ENCODE measurements at regions not wholly inside any gene's neighbourhood (a gene's known extent, or its start where the extent isn't known, plus 50 kb on each side); places are given as distances from the start of the nearest gene placed in this dataset.

DNA sequence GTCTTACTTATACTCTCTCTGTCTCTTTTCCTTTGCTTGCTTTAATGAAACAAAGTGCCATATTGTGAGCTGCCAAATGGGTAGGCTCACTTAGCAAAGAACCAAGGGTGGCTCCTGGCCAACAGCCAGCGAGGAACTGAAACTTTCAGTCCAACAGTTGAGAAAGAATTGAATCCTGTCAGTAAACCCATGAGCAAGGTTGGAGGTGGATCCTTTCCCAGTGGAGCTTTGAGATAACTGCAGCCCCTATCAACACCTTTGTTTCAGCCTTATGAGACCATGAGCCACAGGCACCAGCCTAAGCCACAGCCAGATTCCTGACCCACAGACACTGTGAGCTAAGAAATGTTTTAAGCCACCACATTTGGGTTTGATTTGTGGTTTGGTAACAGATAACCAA, 362.2 kb downstream of the PDGFC start:
- Histone ChIP-seq H2AFZ (ENCODE audit: low read depth, low read length, poor library complexity, severe bottlenecking) (no peak overlapping the region), H3K4me1 (ENCODE audit: control insufficient read depth in 1 of 2, insufficient read depth in 2 of 2, low read length in 2 of 2) (peaks cover 0 to 6% of the 10 kb centered on the region in 2 experiments; a peak in 1 of 4 replicates), H3K9ac (ENCODE audit: low read length) (no peak overlapping the region), H3K4me2 (ENCODE audit: low read length) (no peak overlapping the region), H3K9me3 (ENCODE audit: control insufficient read depth in 1 of 2, insufficient read depth in 1 of 2, low read depth in 1 of 2, low read length in 2 of 2) (no peaks in the 10 kb centered on the region), H3K27ac (ENCODE audit: low read depth, low read length) (no peak overlapping the region), H4K20me1 (ENCODE audit: insufficient read depth) (no peaks in the 10 kb centered on the region), H3K79me2 (ENCODE audit: insufficient read depth, low read length) (no peaks in the 10 kb centered on the region), H3K27me3 (ENCODE audit: insufficient read depth, low read length) (no peaks in the 10 kb centered on the region), H3K4me3 (replicated peaks in 1 of 2; ENCODE audit: low read depth in 1 of 2, low read length in 2 of 2) (no peak overlapping the region), H3K36me3 (ENCODE audit: control insufficient read depth in 1 of 2, insufficient read depth in 2 of 2, low read length in 2 of 2) (no peaks in the 10 kb centered on the region), H3K9me2 (ENCODE audit: insufficient read depth) (no peaks in the 10 kb centered on the region)
- ATAC-seq (no peak), DNase-seq (ENCODE audit: low read depth, low spot score) (no peak)
- intact Hi-C loops (cut with micrococcal nuclease): no loop called here
- no TSS peak for BruUV-seq (replicated peaks)
- RAD21 ChIA-PET (ENCODE audit: low non-redundant PET in 1 of 2, low total read pairs in 2 of 2, uncharacterized antibody in 2 of 2, unreplicated experiment in 2 of 2): no interaction called here
- POLR2A ChIA-PET: no interaction called here
- CTCF ChIA-PET: no interaction called here
- no peak for TF ChIP-seq FOSL1 (IDR thresholded peaks at IDR 0.05; ENCODE audit: low read depth)
- TF ChIP-seq POLR2AphosphoS5 (IDR thresholded peaks at IDR 0.05; ENCODE audit: low read depth, low read length): no peak
- TF ChIP-seq, protein P1, sequence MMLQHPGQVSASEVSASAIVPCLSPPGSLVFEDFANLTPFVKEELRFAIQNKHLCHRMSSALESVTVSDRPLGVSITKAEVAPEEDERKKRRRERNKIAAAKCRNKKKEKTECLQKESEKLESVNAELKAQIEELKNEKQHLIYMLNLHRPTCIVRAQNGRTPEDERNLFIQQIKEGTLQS (IDR thresholded peaks at IDR 0.05): no peak
- TF ChIP-seq, protein P2, sequence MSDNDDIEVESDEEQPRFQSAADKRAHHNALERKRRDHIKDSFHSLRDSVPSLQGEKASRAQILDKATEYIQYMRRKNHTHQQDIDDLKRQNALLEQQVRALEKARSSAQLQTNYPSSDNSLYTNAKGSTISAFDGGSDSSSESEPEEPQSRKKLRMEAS (IDR thresholded peaks at IDR 0.05): no peak
- no peak for TF ChIP-seq ZNF274 (IDR thresholded peaks at IDR 0.05; ENCODE audit: low read depth, low read length)

DNA sequence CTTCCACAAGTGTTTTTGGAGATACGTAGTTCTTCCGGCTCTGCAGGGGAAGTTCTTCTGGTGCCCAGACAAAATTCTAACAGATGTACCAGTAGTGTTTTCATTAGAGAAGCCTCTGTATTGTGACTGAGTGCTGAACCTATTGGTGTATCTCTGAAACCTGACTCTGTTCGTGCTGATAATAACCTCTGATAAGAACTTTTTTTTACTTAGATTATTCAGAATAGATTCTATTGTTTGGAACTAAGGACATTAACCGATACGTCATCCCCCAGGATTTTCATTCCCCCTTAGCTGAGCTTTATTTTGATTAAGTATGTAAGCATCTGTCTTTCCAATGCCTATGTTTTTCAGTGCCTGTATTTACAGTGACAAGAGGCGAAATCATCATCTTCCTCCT, 362.9 kb downstream of the PDGFC start:
- BruUV-seq (replicated peaks): no TSS peak

More for the DNA sequence above, 362.9 kb downstream of the PDGFC start:
- Histone ChIP-seq H3K4me1 (ENCODE audit: control insufficient read depth in 1 of 2, insufficient read depth in 2 of 2, low read length in 2 of 2) (peaks cover 0 to 6% of the 10 kb centered on the region in 2 experiments; a peak in 1 of 4 replicates), H2AFZ (ENCODE audit: low read depth, low read length, poor library complexity, severe bottlenecking) (no peak overlapping the region), H3K9me3 (ENCODE audit: control insufficient read depth in 1 of 2, insufficient read depth in 1 of 2, low read depth in 1 of 2, low read length in 2 of 2) (no peaks in the 10 kb centered on the region), H3K27ac (ENCODE audit: low read depth, low read length) (no peak overlapping the region), H3K36me3 (ENCODE audit: control insufficient read depth in 1 of 2, insufficient read depth in 2 of 2, low read length in 2 of 2) (no peaks in the 10 kb centered on the region), H4K20me1 (ENCODE audit: insufficient read depth) (no peaks in the 10 kb centered on the region), H3K4me2 (ENCODE audit: low read length) (no peak overlapping the region), H3K4me3 (replicated peaks in 1 of 2; ENCODE audit: low read depth in 1 of 2, low read length in 2 of 2) (no peak overlapping the region), H3K9me2 (ENCODE audit: insufficient read depth) (no peaks in the 10 kb centered on the region), H3K27me3 (ENCODE audit: insufficient read depth, low read length) (no peaks in the 10 kb centered on the region), H3K79me2 (ENCODE audit: insufficient read depth, low read length) (no peaks in the 10 kb centered on the region), H3K9ac (ENCODE audit: low read length) (no peak overlapping the region)
- CTCF ChIA-PET: no interaction called here
- DNase-seq (ENCODE audit: low read depth, low spot score): no peak
- intact Hi-C loops (cut with micrococcal nuclease): no loop called here
- RAD21 ChIA-PET (ENCODE audit: low non-redundant PET in 1 of 2, low total read pairs in 2 of 2, uncharacterized antibody in 2 of 2, unreplicated experiment in 2 of 2): no interaction called here
- TF ChIP-seq POLR2AphosphoS5 (IDR thresholded peaks at IDR 0.05; ENCODE audit: low read depth, low read length): no peak
- no peak for ATAC-seq
- POLR2A ChIA-PET: no interaction called here

All from HCT116 (cell line).